Bronchial epithelial cell (primary cell): ENCODE measurements at regions not wholly inside any gene's neighbourhood (a gene's known extent, or its start where the extent isn't known, plus 50 kb on each side); places are given as distances from the start of the nearest gene placed in this dataset.

ENCODE experiments used
- DNase-seq: peaks from one replicate; pipeline ENCODE4 v3.0.0-alpha.2; 2010; ENCODE audit warnings: low read depth
- FAIRE-seq: peaks from 2 replicates; lab custom pipeline; 2011; peaks lifted over from hg19 to GRCh38; lab: Jason Lieb, UNC
- H3K27me3 ChIP-seq: 2 replicates; pipeline ENCODE4 v1.5.1; 2011; ENCODE audit warnings: low read length; ENCODE audit not compliant: control insufficient read depth, insufficient read depth
- H3K36me3 ChIP-seq: 2 replicates; pipeline ENCODE4 v1.5.1; 2011; ENCODE audit warnings: low read length; ENCODE audit not compliant: control insufficient read depth, insufficient read depth
- H3K4me3 ChIP-seq: 2 replicates; pipeline ENCODE4 v1.5.1; 2011; ENCODE audit warnings: mild to moderate bottlenecking, low read depth, low read length, control low read depth
- TF ChIP-seq, protein P1 (sequence below): IDR thresholded peaks from 2 replicates; pipeline ENCODE4 v1.5.1; 2011; ENCODE audit warnings: mild to moderate bottlenecking, moderate library complexity, low read length, control low read depth, inconsistent platforms; ENCODE audit not compliant: insufficient read depth, severe bottlenecking

DNA sequence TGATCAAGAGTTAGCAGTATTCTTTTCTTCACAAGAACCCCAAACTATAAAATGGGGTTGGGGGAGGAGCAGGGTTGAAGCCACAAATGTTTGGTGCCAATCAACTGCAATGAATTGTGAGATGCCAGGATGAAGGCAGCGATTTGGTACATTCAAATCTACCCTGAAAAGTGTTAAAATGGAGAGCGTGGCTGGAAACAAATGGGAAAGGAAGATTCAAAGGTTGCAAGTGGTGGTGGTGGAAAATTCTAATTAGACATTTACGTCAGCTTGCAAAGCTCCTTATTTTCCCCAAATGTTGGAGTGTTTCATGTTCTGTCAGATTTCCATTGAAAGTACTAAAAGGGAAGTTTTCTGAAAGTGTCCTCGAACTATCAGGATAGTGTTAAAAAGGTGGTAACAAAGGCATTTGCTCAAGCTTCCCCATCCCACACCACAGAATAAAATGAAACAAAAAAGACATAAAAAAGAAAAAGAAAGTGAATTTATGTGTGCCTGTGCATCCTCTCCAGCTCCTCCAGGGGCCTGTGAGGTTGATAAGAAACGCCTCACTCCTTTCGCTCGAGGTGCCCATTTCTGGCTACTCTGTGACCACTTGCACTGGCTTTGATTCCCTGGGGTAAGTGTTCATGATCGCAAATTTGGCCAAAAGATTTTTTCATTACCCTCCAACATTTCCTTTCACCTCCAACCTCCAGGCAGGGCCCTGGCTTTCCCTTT is 424.1 kb upstream of the POU3F3 start:
- DNase-seq (no peak), FAIRE-seq (no peak)
- Histone ChIP-seq H3K27me3 (no peaks in the 10 kb centered on the region), H3K4me3 (no peak overlapping the region), H3K36me3 (no peaks in the 10 kb centered on the region)
- TF ChIP-seq, protein P1, sequence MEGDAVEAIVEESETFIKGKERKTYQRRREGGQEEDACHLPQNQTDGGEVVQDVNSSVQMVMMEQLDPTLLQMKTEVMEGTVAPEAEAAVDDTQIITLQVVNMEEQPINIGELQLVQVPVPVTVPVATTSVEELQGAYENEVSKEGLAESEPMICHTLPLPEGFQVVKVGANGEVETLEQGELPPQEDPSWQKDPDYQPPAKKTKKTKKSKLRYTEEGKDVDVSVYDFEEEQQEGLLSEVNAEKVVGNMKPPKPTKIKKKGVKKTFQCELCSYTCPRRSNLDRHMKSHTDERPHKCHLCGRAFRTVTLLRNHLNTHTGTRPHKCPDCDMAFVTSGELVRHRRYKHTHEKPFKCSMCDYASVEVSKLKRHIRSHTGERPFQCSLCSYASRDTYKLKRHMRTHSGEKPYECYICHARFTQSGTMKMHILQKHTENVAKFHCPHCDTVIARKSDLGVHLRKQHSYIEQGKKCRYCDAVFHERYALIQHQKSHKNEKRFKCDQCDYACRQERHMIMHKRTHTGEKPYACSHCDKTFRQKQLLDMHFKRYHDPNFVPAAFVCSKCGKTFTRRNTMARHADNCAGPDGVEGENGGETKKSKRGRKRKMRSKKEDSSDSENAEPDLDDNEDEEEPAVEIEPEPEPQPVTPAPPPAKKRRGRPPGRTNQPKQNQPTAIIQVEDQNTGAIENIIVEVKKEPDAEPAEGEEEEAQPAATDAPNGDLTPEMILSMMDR = no peak

GRCh38 chr2:104430359-104430740 is 423.6 kb upstream of the POU3F3 start:
- Histone ChIP-seq H3K36me3 (no peaks in the 10 kb centered on the region), H3K4me3 (no peak overlapping the region), H3K27me3 (no peaks in the 10 kb centered on the region)
- DNase-seq (no peak), FAIRE-seq (no peak)
- TF ChIP-seq, protein P1 = no peak

DNA sequence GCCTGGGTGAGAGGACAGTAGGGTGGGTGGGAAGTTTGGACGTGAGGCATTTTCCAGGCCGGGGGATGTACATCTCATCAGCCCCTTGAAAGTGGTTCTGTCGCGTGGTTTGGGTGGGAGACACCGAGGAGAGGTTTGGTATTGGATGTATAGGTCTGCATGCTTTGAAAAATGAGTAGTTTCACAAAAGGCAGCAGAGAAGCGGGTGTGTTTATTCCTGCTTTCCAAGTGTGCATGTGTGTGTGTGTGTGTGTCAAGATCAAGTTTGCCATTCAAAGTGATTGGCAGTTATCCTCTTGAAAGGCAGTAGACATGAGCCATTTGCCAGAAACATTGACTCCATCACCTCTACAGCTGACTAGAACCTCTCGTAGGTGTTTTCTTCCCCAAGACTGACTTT is 423.1 kb upstream of the POU3F3 start:
- H3K27me3 ChIP-seq = no peaks in the 10 kb centered on the region
- no peak overlapping the region for H3K4me3 ChIP-seq
- no peaks in the 10 kb centered on the region for H3K36me3 ChIP-seq
- no peak for FAIRE-seq
- TF ChIP-seq, protein P1 = no peak
- no peak for DNase-seq

DNA sequence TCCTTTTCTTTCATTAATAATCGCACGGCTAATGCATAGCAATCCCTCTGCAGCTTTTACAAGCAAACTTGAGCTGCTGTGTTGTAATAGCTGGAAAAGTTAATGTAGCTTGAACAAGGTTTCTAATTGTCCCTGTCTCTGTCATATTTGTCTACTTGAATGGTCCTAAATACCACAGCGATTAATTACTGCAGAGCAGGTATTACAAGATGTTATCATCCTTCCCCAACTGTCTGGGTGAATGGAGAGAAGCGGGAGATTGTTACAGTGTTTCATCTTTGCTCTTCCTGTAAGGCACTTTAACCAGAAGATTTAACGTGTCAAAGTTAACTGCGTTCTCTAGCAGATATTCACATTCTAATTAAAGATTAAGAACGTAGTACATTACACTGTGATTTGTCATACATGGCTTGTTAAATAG is 422.2 kb upstream of the POU3F3 start:
- no peak overlapping the region for H3K4me3 ChIP-seq
- no peaks in the 10 kb centered on the region for H3K27me3 ChIP-seq
- TF ChIP-seq, protein P1 = no peak
- no peaks in the 10 kb centered on the region for H3K36me3 ChIP-seq
- FAIRE-seq (no peak), DNase-seq (no peak)

DNA sequence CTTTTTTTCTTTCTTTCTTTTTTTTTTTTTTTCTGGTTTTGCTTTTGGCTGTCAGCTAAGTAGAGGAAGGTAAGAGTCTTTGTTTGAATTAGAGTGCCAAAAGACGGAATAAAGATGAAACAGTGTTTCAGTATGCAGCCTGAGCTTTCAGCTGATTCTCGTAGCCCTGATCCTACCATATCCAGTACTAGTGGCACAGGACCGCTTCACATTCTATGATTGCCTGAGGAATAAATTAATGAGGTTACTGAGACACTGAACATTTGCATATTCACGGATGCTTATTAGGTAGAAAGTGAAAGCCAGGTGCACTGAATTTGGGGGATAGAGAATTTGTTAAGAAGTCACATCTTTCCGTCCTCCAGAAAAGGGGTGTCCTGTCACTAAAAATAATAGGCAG is 421.5 kb upstream of the POU3F3 start:
- H3K27me3 ChIP-seq = no peaks in the 10 kb centered on the region
- no peaks in the 10 kb centered on the region for H3K36me3 ChIP-seq
- DNase-seq = no peak
- no peak overlapping the region for H3K4me3 ChIP-seq
- TF ChIP-seq, protein P1 = no peak
- FAIRE-seq = no peak

GRCh38 chr2:104432991-104433390 is 420.9 kb upstream of the POU3F3 start:
- H3K4me3 ChIP-seq = no peak overlapping the region
- TF ChIP-seq, protein P1 = no peak
- H3K27me3 ChIP-seq = no peaks in the 10 kb centered on the region
- H3K36me3 ChIP-seq = no peaks in the 10 kb centered on the region
- FAIRE-seq (no peak), DNase-seq (no peak)
